ENCODE measurements at regions not wholly inside any gene's neighbourhood (a gene's known extent, or its start where the extent isn't known, plus 50 kb on each side); places are given as distances from the start of the nearest gene placed in this dataset.

GRCh38 chr1:29986986-29987385, 736.4 kb downstream of the MATN1 start:
- TF ChIP-seq, protein P1, sequence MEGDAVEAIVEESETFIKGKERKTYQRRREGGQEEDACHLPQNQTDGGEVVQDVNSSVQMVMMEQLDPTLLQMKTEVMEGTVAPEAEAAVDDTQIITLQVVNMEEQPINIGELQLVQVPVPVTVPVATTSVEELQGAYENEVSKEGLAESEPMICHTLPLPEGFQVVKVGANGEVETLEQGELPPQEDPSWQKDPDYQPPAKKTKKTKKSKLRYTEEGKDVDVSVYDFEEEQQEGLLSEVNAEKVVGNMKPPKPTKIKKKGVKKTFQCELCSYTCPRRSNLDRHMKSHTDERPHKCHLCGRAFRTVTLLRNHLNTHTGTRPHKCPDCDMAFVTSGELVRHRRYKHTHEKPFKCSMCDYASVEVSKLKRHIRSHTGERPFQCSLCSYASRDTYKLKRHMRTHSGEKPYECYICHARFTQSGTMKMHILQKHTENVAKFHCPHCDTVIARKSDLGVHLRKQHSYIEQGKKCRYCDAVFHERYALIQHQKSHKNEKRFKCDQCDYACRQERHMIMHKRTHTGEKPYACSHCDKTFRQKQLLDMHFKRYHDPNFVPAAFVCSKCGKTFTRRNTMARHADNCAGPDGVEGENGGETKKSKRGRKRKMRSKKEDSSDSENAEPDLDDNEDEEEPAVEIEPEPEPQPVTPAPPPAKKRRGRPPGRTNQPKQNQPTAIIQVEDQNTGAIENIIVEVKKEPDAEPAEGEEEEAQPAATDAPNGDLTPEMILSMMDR (IDR thresholded peaks at IDR 0.05), result no peak
- TF ChIP-seq EP300 (IDR thresholded peaks at IDR 0.05) (no peak), POLR2AphosphoS5 (IDR thresholded peaks at IDR 0.05) (no peak)
